ENCODE measurements at regions not wholly inside any gene's neighbourhood (a gene's known extent, or its start where the extent isn't known, plus 50 kb on each side); places are given as distances from the start of the nearest gene placed in this dataset.
A peak's percentile ranks its signal among the peaks of the same experiment; 100 is the strongest.

GRCh38 chr4:156594624-156595023 is 377.0 kb downstream of the PDGFC start:
- DNase-seq: peak in 1 of 2 experiments; percentile 40

GRCh38 chr4:156593464-156593863 is 378.1 kb downstream of the PDGFC start:
- DNase-seq: no peak

GRCh38 chr4:156591679-156592078 is 379.9 kb downstream of the PDGFC start:
- no peak for DNase-seq

GRCh38 chr4:156584100-156584499 is 387.5 kb downstream of the PDGFC start:
- DNase-seq: no peak

GRCh38 chr4:156583265-156583664 is 388.3 kb downstream of the PDGFC start:
- no peak for DNase-seq

GRCh38 chr4:156581282-156582063 is 390.1 kb downstream of the PDGFC start:
- DNase-seq: peak in 1 of 2 experiments; percentile 40

- DNase-seq: no peak
Measured at GRCh38 chr4:156578713-156579112, 392.9 kb downstream of the PDGFC start.

GRCh38 chr4:156578005-156578404 is 393.6 kb downstream of the PDGFC start:
- no peak for DNase-seq

GRCh38 chr4:156576946-156577345 is 394.7 kb downstream of the PDGFC start:
- no peak for DNase-seq

- DNase-seq: no peak
Measured at GRCh38 chr4:156575430-156576073, 396.0 kb downstream of the PDGFC start.

GRCh38 chr4:156571146-156571545 is 400.5 kb downstream of the PDGFC start:
- no peak for DNase-seq

GRCh38 chr4:156569535-156569934 is 402.1 kb downstream of the PDGFC start:
- DNase-seq: no peak

GRCh38 chr4:156568484-156568883 is 403.1 kb downstream of the PDGFC start:
- DNase-seq: no peak

- DNase-seq: no peak
Measured at GRCh38 chr4:156568041-156568440, 403.6 kb downstream of the PDGFC start.

- DNase-seq: no peak
Measured at GRCh38 chr4:156560701-156561100, 410.9 kb downstream of the PDGFC start.

GRCh38 chr4:156559346-156559745 is 412.3 kb downstream of the PDGFC start:
- no peak for DNase-seq

GRCh38 chr4:156558373-156559025 is 413.1 kb downstream of the PDGFC start:
- DNase-seq: no peak

- no peak for DNase-seq
Measured at GRCh38 chr4:156557920-156558319, 413.7 kb downstream of the PDGFC start.

GRCh38 chr4:156556336-156556735 is 415.3 kb downstream of the PDGFC start:
- DNase-seq: no peak

- DNase-seq: no peak
Measured at GRCh38 chr4:156553659-156554058, 417.9 kb downstream of the PDGFC start.

- no peak for DNase-seq
Measured at GRCh38 chr4:156547891-156548290, 423.7 kb downstream of the PDGFC start.

- no peak for DNase-seq
Measured at GRCh38 chr4:156547439-156547838, 424.2 kb downstream of the PDGFC start.

- no peak for DNase-seq
Measured at GRCh38 chr4:156545003-156545785, 426.4 kb downstream of the PDGFC start.

Measured in NCI-H2081 (cell line).